NCI-H2081 treated with DMSO at 0.1 percent for 48 hours (cell line): ENCODE measurements at regions not wholly inside any gene's neighbourhood (a gene's known extent, or its start where the extent isn't known, plus 50 kb on each side); places are given as distances from the start of the nearest gene placed in this dataset.
A peak's percentile ranks its signal among the peaks of the same experiment; 100 is the strongest.

Source experiments
- DNase-seq: peaks from one replicate; lab custom pipeline; 2025; lab: John Stamatoyannopoulos, UW

DNA sequence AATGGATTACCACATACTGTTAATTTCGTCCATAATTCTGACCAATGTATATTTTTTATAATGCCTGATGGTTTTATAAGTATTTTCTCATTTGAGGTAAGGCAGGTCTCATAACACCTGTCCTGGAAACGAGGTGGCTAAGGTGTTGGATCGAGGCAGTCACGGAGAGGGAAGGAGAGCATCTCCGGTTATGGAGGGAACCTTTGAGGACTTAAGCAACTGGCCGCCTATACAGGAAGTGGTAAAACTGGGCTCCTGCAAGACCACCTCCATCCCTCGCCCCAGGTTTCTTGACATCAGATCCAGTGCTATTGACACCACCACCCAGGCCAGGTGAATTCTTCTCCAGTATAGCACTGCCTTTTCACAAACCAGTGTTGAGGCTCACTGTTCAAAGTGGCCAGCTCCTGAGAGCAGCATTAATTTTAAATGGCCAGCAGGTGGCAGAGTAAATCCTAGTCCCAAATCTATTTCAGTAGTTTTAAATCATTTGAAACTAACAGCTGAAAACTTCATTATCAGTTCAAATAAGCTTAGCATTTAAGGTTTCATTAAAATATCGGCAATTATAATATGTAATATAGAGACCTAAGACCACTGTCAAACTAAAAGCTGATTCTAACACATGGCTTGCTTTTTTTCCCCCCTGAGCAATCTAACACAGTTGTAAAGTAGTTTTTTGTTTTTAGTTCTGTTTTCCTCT lies 100.8 kb downstream of the PPM1A start:
- peak; percentile 18 for DNase-seq

DNA sequence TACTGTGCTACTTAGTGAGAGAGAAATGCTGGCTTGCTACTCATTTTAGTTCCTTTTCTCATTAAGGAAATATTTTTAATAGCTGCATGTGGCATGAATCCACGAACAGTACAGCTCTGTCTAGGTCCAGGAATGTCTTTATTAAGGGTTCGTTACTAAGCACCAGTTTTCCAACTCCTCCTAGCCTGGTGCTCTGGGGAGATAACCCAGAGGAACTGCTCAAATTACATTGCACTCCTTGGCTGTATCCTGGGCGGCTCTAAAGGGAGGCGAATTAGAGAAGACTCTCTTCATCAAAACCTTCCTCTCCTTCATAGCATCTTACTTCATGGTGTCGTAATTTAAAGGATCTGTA lies 101.3 kb downstream of the PPM1A start:
- DNase-seq = no peak

DNA sequence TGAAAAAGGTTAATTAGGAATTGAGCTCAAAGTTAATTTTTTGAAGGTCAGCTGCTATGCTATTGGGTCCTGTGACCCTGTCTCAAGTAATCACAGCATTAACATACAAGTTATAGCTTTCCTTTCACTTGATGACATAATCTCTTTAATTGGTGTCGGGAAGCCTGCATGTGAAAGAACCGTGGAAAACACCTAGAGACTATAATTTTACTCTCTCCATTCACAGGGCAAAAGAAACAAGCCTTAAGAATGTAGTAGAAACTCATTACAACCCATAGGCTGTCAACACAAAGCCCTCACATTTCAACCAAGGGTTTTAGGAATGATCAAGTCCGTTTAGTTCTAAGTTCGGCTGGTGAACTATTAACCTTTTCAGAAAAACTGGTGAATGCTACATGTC lies 104.4 kb downstream of the PPM1A start:
- no peak for DNase-seq

DNA sequence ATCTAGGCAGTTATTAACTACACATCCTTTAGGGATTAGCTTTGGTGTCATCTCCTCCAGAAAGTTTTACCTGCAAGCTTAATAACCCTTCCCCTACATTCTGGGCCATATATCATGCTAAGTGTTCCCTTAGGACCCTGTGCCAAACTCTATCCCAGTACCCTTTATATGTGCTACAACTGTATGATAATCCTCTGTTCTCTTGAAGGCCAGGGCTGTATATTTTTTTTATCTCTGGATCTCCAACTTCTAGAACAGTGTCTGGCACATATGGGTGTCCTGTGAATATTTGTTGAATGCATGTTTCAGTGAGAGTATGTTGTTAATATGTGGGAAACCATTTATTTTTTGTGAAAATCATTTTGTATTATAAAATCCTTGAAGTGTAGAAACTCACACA lies 106.7 kb downstream of the PPM1A start:
- no peak for DNase-seq

DNA sequence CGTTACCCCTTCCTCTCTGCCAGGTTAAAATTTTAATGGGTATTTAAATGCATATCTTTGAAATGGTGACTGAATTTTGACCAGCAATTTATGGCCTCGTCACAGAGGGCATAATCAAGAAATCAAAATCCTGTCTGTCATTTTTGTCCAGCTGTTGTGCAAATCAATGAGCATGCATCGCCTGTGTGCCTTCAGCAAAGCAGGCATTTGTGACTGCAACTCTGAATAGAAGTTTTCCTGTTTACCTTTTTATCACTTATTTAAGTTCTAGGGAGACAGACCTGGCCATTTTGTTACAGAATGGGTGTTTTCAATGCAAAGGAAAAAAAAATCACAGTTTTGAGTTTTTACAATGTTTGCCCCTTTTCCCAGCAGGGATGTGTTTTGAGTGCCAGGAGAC lies 107.4 kb downstream of the PPM1A start:
- no peak for DNase-seq

DNA sequence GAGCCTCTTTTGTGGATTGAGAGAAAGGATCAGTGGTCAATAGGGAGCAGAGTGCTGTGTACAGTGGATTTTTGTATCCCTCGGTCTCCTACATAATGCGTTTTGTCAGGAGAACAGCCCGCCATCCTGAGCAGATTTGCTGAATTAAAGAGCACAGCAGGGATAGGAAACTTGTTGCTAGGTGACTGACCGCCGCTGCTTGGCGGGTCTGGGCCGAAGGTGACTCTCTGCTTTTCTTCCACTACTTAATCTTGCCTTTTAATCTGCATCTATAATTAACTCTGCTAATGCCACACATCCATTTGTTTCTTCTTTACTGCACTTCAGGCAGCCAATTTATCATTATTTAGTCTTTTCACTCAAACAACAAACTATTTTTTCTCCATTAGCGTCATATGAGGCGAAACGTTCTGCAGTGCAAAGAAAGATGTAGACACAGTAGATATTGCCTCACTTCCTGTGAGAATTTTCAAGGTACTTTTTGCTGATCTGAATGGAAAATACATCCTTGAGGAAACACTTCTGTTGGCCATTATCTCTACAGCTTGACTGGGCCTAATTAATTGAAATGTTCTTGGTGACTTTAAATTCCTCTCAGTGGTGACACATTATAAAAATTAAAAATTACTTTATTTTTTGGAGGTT lies 108.0 kb downstream of the PPM1A start:
- peak; percentile 32 for DNase-seq

DNA sequence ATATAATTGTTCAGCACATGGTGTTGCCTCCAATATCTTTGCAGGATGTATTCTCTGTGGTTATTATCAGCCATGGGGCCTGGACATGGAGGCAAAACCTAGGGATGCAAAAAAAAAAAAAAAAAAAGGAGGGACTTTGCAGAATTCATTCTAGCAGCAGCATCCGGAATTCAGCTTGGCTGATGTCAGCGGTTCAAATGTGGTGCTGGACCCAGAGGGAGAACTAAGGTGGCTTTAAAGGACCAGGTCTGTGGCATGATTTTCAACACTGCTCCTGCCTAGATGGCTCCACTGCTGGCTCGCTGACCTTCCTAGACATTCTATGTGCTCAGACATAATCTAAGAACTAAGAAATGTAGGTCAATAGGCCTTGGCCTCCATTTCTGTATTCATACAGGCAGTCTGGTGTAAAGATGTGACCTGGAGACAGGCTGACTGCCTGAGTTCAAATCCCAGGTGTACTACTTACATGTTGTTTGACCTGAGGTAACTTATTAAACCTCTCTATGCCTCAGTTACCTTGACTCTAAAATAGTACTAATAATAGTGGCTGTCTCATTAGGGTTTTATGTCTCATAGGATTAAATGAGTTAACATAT lies 108.6 kb downstream of the PPM1A start:
- DNase-seq = no peak

DNA sequence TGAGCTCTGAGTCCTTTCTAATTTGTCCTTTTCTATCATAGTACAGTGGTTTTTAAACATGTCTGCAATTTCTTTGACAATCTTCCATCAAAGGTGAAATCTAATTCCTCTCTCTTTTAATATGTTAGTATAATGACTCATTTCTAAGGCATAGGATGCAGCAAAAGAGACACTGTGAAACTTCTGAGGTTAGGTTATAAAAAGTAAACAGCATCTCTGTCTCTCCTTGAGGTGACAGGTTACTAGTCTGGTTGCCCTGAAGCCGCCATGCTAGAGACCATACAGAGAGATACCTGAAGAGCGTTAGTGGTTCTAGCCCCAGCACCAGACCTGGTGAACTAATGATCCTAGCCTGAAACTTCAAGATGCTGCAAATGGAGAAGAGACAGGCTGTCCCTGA lies 114.3 kb downstream of the PPM1A start:
- no peak for DNase-seq

DNA sequence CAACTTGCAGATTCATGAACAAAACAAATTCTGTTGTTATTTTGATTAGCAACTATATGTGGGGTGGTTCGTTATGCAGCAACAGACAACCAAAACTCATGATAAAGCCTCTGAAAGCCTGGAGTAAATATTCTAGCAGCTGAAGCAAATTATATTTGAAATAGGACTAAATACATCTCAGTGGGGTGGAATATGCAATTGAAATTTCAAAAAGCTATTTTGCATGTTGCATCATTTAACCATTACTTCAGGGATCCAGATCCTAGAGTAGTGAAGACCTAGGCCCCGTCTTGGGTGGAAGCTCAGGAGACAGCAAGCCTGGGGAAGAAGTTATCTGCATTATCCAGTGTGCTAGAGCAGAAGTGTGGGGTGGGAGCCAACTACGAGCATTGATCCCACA lies 114.7 kb downstream of the PPM1A start:
- DNase-seq = no peak

DNA sequence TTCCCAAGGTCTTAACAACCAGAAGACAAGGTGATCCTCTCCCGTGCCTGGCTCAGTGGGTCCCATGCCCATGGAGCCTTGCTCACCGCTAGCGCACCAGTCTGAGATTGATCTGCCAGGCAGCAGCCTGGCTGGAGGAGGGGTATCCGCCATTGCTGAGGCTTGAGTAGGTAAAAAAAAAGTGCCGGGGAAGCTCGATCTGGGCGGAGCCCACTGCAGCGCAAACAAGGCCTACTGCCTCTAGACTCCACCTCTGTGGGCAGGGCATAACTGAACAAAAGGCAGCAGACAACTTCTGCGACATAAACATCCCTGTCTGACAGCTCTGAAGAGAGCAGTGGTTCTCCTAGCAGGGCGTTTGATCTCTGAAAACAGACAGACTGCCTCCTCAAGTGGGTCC lies 104.0 kb downstream of the C14orf39 start:
- no peak for DNase-seq
